GM12801 (cell line): ENCODE measurements at regions not wholly inside any gene's neighbourhood (a gene's known extent, or its start where the extent isn't known, plus 50 kb on each side); places are given as distances from the start of the nearest gene placed in this dataset.

Source experiments
- TF ChIP-seq, protein P1 (sequence below): IDR thresholded peaks from one replicate; pipeline ENCODE4 v1.5.1; 2011; ENCODE audit warnings: control low read depth; ENCODE audit not compliant: insufficient read length; ENCODE audit errors: extremely low read depth

DNA sequence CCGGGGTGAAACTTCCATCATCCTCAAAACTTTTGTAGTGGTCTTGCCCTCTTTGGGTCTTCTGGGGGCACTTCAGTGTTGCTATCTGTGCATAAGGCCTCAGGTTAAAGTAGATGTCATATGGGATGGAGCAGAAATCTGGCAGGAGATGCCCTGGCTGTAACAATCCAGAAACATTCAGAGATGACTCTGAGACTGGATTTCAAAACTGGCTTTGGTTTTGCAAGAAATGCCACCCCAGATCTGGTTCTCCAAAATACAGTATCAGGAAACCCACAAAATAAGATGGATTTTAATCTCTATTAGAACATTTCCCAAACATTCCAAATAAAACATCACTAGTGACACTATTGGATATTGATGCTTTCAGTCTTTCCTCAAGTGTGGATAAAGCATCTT lies 191.5 kb downstream of the REEP3 start:
- TF ChIP-seq, protein P1, sequence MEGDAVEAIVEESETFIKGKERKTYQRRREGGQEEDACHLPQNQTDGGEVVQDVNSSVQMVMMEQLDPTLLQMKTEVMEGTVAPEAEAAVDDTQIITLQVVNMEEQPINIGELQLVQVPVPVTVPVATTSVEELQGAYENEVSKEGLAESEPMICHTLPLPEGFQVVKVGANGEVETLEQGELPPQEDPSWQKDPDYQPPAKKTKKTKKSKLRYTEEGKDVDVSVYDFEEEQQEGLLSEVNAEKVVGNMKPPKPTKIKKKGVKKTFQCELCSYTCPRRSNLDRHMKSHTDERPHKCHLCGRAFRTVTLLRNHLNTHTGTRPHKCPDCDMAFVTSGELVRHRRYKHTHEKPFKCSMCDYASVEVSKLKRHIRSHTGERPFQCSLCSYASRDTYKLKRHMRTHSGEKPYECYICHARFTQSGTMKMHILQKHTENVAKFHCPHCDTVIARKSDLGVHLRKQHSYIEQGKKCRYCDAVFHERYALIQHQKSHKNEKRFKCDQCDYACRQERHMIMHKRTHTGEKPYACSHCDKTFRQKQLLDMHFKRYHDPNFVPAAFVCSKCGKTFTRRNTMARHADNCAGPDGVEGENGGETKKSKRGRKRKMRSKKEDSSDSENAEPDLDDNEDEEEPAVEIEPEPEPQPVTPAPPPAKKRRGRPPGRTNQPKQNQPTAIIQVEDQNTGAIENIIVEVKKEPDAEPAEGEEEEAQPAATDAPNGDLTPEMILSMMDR = no peak

DNA sequence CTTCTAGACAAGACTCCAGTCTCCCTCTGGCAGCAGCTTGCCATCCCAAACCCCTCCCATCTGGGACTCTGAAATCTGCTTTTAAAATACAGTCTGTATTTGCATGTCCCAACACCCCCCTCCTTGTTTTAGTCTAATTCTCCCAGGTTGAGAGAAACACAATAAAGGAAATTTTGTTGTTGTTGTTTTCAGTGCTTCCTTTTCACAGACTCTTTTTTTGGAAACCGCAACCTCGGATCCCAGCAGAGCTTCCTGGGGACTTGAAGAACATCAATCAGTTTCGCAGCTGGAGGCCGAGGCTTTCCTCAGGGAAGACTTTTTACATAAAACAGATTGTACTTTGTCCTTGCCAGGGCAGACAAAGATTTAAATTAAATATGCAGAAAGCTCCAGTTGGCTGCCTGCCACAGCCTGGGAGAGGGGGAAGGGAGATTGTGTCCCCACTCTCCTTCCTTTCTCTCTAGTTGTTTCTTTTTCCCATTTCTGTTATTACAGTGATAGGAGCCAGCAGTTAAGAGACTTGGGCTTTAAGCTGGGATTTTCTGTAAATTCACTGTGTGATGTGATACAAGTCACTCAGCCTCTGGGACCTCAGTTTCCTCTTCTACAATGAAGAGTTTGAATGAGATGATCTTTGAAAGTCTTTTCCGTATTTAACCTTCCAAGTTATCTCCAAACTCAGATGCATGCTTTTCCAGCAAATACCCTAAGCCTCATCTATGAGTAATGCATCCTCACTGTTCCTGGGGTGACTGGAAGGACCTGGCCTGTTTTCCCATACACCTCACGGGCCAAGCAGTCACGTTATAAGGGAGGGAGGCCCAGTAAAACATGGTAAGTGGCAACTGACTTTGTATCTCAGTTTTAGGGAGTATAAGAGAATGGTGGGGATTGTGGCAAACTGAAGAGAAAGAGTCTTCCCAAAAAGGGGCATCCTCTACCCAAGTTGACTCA lies 192.3 kb downstream of the REEP3 start:
- TF ChIP-seq, protein P1 = no peak

DNA sequence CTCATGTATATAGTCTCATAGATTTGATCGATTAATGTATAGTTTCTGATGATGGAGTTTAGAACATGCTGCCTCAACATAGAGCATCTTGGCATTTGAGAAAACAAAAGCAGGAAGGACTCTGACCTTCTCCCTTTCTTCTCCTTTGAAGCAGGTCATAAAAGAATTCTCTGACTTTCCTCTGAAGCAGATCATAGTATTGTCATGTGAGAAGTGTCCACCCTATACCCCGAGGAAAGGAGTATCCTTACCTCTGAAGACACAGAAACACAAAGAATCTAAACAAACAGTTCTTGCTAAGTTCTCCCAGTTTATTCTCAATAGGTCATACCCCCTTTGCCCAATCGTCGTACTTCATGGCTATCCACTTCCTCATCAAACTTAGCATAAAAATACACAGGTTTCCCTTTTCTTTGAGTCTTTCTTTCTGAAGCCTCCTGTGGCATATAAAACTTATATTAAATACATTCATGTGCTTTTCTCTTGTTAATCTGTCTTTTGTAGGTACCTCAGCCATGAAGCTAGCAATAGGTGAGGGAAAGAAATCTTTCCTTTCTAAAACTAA lies 194.9 kb downstream of the REEP3 start:
- TF ChIP-seq, protein P1 = no peak

DNA sequence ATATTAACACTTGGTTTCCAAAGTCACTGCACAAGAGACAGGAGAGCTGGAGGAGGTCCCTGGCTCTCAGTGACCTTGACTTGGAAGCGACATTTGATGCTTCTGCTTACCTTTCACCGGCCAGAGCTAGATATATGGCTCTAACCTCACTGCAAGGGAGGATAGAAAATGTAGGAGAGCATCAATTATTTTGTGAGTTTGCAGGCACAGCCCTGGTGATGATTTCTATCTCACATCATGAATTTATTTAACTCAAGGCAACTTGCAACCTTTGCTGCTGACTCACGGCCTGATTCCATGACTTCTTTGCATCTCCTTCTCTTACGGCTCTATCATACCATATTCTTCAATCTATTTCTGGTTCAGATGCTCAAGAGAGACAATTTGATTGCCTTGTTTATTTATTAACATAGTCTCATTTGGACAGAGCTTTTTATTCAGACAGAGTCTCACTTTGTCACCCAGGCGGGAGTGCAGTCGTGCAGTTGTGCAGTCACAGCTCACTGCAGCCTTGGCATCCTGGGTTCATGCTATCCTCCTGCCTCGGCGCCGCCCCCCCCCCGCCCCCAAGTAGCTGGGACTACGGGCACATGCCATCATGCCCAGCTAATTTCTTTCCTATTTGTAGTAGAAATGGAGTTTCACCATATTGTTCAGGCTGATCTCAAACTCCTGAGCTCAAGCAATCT lies 196.0 kb downstream of the REEP3 start:
- TF ChIP-seq, protein P1 = no peak

DNA sequence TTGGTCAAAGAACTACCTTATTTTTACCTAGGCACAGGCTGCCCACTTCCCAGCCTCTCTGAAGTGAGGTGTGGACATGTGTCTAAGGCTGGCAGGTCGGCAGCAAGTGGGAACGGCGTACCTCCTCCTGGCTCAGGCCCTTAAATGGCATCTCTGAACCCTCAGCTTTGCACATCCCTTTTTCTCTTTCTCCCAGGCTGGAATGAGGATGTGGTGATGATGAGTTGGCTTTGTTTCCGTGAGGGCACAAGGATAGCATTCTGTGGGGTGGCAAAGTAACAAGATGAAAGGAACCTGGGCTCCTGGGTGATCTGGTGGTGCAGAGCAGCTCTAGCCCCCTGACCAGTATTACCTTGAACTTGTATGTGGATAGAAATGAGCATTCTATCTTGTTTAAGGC lies 196.8 kb downstream of the REEP3 start:
- TF ChIP-seq, protein P1 = no peak

DNA sequence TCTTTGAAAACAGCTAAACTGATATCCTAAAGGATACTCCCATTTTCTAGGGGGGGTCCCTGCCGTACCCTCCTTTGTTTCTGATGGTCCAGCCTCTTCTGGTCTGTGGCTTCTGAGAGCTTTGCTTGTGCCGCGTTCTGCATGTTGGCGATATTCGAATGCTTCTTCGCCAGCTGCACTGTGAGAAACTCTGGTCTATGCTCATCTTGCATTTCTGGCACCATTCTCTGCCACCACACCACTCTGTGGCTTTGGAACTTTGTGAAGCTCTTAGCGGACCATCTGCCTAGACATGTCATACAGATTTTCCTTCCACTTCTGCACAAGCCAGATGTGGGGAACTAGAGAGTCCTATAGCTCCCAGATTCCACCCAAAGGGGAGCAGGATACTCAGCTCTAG lies 197.2 kb downstream of the REEP3 start:
- TF ChIP-seq, protein P1 = no peak

DNA sequence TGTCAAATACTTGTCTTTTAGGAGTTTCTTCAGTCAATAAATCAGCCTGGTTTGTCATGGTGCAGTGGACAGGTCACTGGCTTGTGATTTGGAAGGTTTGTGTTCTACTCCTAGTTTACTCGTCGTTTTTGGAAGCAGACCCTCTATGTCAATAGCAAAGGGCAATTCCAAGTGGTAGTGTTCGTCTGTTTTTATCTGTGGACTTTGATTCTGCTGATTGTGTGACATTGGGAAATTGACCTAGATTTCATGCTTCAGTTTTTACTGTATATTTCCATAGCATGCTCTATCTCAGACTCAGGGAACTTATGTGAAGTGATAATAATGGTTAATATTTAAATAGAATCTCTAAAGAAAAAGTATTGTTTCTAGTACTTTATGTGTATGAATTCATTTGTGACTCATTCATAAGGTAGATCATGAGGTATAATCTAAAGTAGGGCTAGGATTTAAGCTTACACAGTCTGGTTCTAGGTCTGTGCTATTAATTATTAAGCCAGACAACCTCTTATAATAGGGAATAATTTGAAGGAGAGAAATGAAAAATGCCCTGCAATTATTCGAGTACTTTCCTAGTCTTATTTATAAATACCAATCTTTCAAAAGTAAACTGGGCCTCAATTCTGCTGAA lies 198.1 kb downstream of the REEP3 start:
- TF ChIP-seq, protein P1 = no peak
